ENCODE measurements at regions not wholly inside any gene's neighbourhood (a gene's known extent, or its start where the extent isn't known, plus 50 kb on each side); places are given as distances from the start of the nearest gene placed in this dataset.
A peak's percentile ranks its signal among the peaks of the same experiment; 100 is the strongest.

GRCh38 chr13:40377783-40378182 is 288.7 kb downstream of the FOXO1 start:
- Histone ChIP-seq H3K9me3 (ENCODE audit: control insufficient read depth, insufficient read depth, low read depth, low read length) (no peaks in the 10 kb centered on the region), H3K4me2 (ENCODE audit: extremely low read depth, insufficient read depth, low read length) (no peak overlapping the region), H3K4me1 (ENCODE audit: control insufficient read depth, extremely low read depth, insufficient read depth, low read length) (no peaks in the 10 kb centered on the region), H3K79me2 (ENCODE audit: control insufficient read depth, insufficient read depth, low read length) (no peaks in the 10 kb centered on the region), H3K27ac (ENCODE audit: insufficient read depth, low read length) (no peak overlapping the region), H3K27me3 (ENCODE audit: control insufficient read depth, insufficient read depth, low read length) (no peaks in the 10 kb centered on the region), H4K20me1 (ENCODE audit: control insufficient read depth, extremely low read depth, insufficient read depth, low read length) (no peaks in the 10 kb centered on the region), H2AFZ (ENCODE audit: low read length) (no peak overlapping the region), H3K4me3 (replicated peaks in 1 of 4; ENCODE audit: control extremely low read depth in 1 of 4, insufficient read depth in 1 of 4, low read depth in 3 of 4, low read length in 4 of 4) (no peak overlapping the region), H3K36me3 (ENCODE audit: control insufficient read depth, insufficient read depth, low read length) (no peaks in the 10 kb centered on the region), H3K9ac (ENCODE audit: insufficient read depth, low read length) (no peak overlapping the region)
- DNase-seq (ENCODE audit: low read depth in 2 of 2) = peak; percentile 48 to 78
- TF ChIP-seq EZH2 (IDR thresholded peaks at IDR 0.05; ENCODE audit: low read length, missing control alignments) (no peak), CTCF (conservative IDR thresholded peaks at IDR 0.05 in 1 of 2, IDR thresholded peaks at IDR 0.05 in 1 of 2; ENCODE audit: low read depth in 1 of 2, low read length in 2 of 2) (no peak)

DNA sequence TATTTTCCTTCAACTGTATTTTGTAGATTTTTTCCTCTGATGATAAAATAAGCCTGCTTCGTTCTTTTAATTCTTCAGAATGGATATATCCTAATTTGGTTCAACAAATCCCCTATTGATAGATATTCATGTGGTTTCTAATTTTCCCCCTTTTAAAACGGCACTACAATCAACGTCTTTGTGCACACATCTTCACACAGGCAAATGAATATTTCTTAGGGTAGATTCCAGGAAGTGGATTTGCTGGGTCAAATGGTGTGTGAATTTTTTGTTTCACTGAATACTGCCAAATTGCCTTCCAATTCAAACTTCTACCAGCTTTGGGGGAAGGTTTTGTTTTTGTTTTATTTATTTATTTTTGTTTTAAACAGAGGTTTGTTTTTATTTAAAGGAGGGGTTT is 287.2 kb downstream of the FOXO1 start:
- no peaks in the 10 kb centered on the region for H3K9me3 ChIP-seq (ENCODE audit: control insufficient read depth, insufficient read depth, low read depth, low read length)

GRCh38 chr13:40379794-40380578 is 286.5 kb downstream of the FOXO1 start:
- Histone ChIP-seq H3K4me3 (replicated peaks in 1 of 4; ENCODE audit: control extremely low read depth in 1 of 4, insufficient read depth in 1 of 4, low read depth in 3 of 4, low read length in 4 of 4) (no peak overlapping the region), H2AFZ (ENCODE audit: low read length) (no peak overlapping the region), H3K36me3 (ENCODE audit: control insufficient read depth, insufficient read depth, low read length) (no peaks in the 10 kb centered on the region), H3K9ac (ENCODE audit: insufficient read depth, low read length) (no peak overlapping the region), H3K27me3 (ENCODE audit: control insufficient read depth, insufficient read depth, low read length) (no peaks in the 10 kb centered on the region), H3K79me2 (ENCODE audit: control insufficient read depth, insufficient read depth, low read length) (no peaks in the 10 kb centered on the region), H3K9me3 (ENCODE audit: control insufficient read depth, insufficient read depth, low read depth, low read length) (no peaks in the 10 kb centered on the region), H4K20me1 (ENCODE audit: control insufficient read depth, extremely low read depth, insufficient read depth, low read length) (no peaks in the 10 kb centered on the region), H3K4me1 (ENCODE audit: control insufficient read depth, extremely low read depth, insufficient read depth, low read length) (no peaks in the 10 kb centered on the region), H3K27ac (ENCODE audit: insufficient read depth, low read length) (no peak overlapping the region), H3K4me2 (ENCODE audit: extremely low read depth, insufficient read depth, low read length) (no peak overlapping the region)
- TF ChIP-seq CTCF (conservative IDR thresholded peaks at IDR 0.05 in 1 of 2, IDR thresholded peaks at IDR 0.05 in 1 of 2; ENCODE audit: low read depth in 1 of 2, low read length in 2 of 2) (no peak), EZH2 (IDR thresholded peaks at IDR 0.05; ENCODE audit: low read length, missing control alignments) (no peak)
- no peak for DNase-seq (ENCODE audit: low read depth in 2 of 2)

More for the DNA sequence above, 287.2 kb downstream of the FOXO1 start:
- Histone ChIP-seq H3K79me2 (ENCODE audit: control insufficient read depth, insufficient read depth, low read length) (no peaks in the 10 kb centered on the region), H3K9ac (ENCODE audit: insufficient read depth, low read length) (no peak overlapping the region), H3K27me3 (ENCODE audit: control insufficient read depth, insufficient read depth, low read length) (no peaks in the 10 kb centered on the region), H2AFZ (ENCODE audit: low read length) (no peak overlapping the region), H3K36me3 (ENCODE audit: control insufficient read depth, insufficient read depth, low read length) (no peaks in the 10 kb centered on the region), H3K4me3 (replicated peaks in 1 of 4; ENCODE audit: control extremely low read depth in 1 of 4, insufficient read depth in 1 of 4, low read depth in 3 of 4, low read length in 4 of 4) (no peak overlapping the region), H3K27ac (ENCODE audit: insufficient read depth, low read length) (no peak overlapping the region), H4K20me1 (ENCODE audit: control insufficient read depth, extremely low read depth, insufficient read depth, low read length) (no peaks in the 10 kb centered on the region), H3K4me2 (ENCODE audit: extremely low read depth, insufficient read depth, low read length) (no peak overlapping the region), H3K4me1 (ENCODE audit: control insufficient read depth, extremely low read depth, insufficient read depth, low read length) (no peaks in the 10 kb centered on the region)
- DNase-seq (ENCODE audit: low read depth in 2 of 2) = no peak
- TF ChIP-seq EZH2 (IDR thresholded peaks at IDR 0.05; ENCODE audit: low read length, missing control alignments) = no peak

Measured in fibroblast of lung (primary cell).